Parathyroid adenoma (tissue), 2 donors: ENCODE measurements at regions not wholly inside any gene's neighbourhood (a gene's known extent, or its start where the extent isn't known, plus 50 kb on each side); places are given as distances from the start of the nearest gene placed in this dataset.

Experiments used
- H2AFZ ChIP-seq: fragments of 300-600 bp; sonication (generic); one replicate; pipeline ENCODE4 v1.7.0; 2017; ENCODE audit warnings: antibody characterized with exemption, mild to moderate bottlenecking
- H3K27ac ChIP-seq: fragments of 300-600 bp; sonication (generic); one replicate; pipeline ENCODE4 v1.7.0; 2017
- H3K27me3 ChIP-seq: fragments of 300-600 bp; sonication (generic); one replicate; pipeline ENCODE4 v1.7.0; 2017; ENCODE audit warnings: low read length; ENCODE audit not compliant: control insufficient read depth, insufficient read depth
- H3K36me3 ChIP-seq: fragments of 300-600 bp; sonication (generic); one replicate; pipeline ENCODE4 v1.7.0; 2017; ENCODE audit warnings: low read length; ENCODE audit not compliant: control insufficient read depth, insufficient read depth
- H3K4me1 ChIP-seq: fragments of 300-600 bp; sonication (generic); one replicate; pipeline ENCODE4 v1.7.0; 2017; ENCODE audit warnings: control low read depth
- H3K4me2 ChIP-seq: fragments of 300-600 bp; sonication (generic); one replicate; pipeline ENCODE4 v1.7.0; 2017; ENCODE audit warnings: low read length
- H3K4me3 ChIP-seq: fragments of 300-600 bp; sonication (generic); one replicate; pipeline ENCODE4 v1.7.0; 2017; ENCODE audit warnings: low read depth, low read length
- H3K79me2 ChIP-seq: fragments of 300-600 bp; sonication (generic); one replicate; pipeline ENCODE4 v1.7.0; 2017; ENCODE audit warnings: control low read depth
- H3K9ac ChIP-seq: fragments of 300-600 bp; sonication (generic); one replicate; pipeline ENCODE4 v1.7.0; 2017; ENCODE audit warnings: mild to moderate bottlenecking
- H3K9me3 ChIP-seq: fragments of 300-600 bp; sonication (generic); one replicate; pipeline ENCODE4 v1.7.0; 2017; ENCODE audit warnings: low read length; ENCODE audit not compliant: control insufficient read depth
- CTCF ChIP-seq: fragments of 300-600 bp; sonication (generic); IDR thresholded peaks from one replicate; pipeline ENCODE4 v1.7.0; 2017; ENCODE audit warnings: antibody characterized with exemption, mild to moderate bottlenecking
- donor health status: primary hyperparathyroidism.

DNA sequence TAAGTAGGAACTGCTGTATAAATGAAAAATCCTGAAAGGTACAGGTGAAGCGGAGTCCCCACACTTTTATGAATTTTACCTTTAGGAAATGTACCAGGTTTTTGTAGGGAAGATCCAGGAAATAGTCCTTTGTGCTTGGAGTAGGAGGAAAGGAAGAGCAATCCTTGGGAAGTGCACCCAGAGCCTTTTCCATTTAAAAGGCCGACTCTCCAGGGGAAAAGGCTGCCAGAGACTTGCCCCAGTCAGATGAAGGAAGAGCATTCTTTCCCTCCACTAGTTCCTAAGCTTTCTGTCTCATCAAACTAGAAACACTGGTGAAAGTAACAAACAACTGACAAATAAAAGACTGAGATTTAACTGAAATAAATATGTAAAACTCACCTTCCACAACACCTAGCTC is 779.4 kb upstream of the CDH6 start:
- H3K9me3 ChIP-seq: no peaks in the 10 kb centered on the region
- H3K36me3 ChIP-seq: no peaks in the 10 kb centered on the region
- no peak overlapping the region for H2AFZ ChIP-seq
- H3K27me3 ChIP-seq: no peaks in the 10 kb centered on the region
- H3K4me2 ChIP-seq: no peak overlapping the region
- no peaks in the 10 kb centered on the region for H3K4me1 ChIP-seq
- no peak overlapping the region for H3K27ac ChIP-seq
- no peaks in the 10 kb centered on the region for H3K79me2 ChIP-seq
- H3K9ac ChIP-seq: no peak overlapping the region
- H3K4me3 ChIP-seq: no peak overlapping the region
- TF ChIP-seq CTCF: no peak

- H3K4me1 ChIP-seq: no peaks in the 10 kb centered on the region
- no peak overlapping the region for H3K4me3 ChIP-seq
- TF ChIP-seq CTCF: no peak
- H3K27ac ChIP-seq: no peak overlapping the region
- no peaks in the 10 kb centered on the region for H3K79me2 ChIP-seq
- no peak overlapping the region for H2AFZ ChIP-seq
- H3K36me3 ChIP-seq: no peaks in the 10 kb centered on the region
- H3K27me3 ChIP-seq: no peaks in the 10 kb centered on the region
- H3K9me3 ChIP-seq: no peaks in the 10 kb centered on the region
- H3K9ac ChIP-seq: no peak overlapping the region
- H3K4me2 ChIP-seq: no peak overlapping the region
Measured at GRCh38 chr5:30413540-30413939, 779.9 kb upstream of the CDH6 start.

DNA sequence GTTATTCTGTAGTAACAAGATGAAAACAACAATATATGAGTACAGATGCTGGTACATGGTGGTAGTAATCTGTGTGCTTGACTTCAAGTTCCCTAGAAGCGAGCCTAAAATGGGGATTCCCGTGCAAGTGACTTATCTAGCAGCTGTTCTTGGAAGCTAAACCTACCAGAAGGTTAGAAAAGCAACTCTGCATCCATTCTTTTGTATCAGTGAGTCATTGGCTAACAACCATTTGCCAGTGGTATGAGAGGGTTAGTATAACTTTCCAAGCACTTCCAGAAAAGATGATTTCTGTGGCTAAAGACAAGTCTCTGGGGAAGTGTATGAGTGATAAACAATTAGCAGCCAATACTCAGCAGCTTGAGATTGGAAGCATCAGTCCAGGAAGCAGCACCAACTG is 787.7 kb upstream of the CDH6 start:
- no peaks in the 10 kb centered on the region for H3K27me3 ChIP-seq
- no peaks in the 10 kb centered on the region for H3K4me1 ChIP-seq
- H2AFZ ChIP-seq: no peak overlapping the region
- TF ChIP-seq CTCF: no peak
- H3K9me3 ChIP-seq: no peaks in the 10 kb centered on the region
- H3K9ac ChIP-seq: no peak overlapping the region
- no peak overlapping the region for H3K27ac ChIP-seq
- H3K4me2 ChIP-seq: no peak overlapping the region
- no peaks in the 10 kb centered on the region for H3K36me3 ChIP-seq
- H3K79me2 ChIP-seq: no peaks in the 10 kb centered on the region
- no peak overlapping the region for H3K4me3 ChIP-seq

DNA sequence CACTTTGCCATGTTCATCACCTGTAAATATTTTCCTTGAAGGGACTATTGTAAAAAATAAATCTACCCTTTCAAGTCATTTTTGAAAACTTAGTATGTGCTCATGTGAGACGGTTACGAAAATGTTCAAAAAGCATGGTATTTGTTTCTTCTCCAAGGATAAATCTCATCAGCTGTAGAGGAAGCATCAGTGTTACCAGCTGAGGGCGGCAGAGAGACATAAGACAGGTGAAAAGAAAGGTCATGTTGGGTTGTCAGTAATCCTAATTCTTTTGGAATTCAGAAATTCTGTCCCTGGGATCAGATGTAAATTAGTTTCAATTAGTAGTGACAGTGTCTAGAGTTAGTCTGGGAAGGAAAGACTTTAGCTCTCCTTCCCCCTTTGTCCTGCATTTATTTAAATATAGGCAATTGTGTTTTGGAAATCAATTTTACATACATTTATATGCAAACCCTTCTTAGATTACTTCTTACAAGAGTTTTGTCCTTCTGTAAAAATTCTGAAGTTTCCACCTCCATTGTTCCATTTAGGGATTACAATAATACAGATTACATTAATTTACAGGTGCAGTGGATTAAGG is 791.9 kb upstream of the CDH6 start:
- no peak for TF ChIP-seq CTCF
- Histone ChIP-seq H3K9ac (no peak overlapping the region), H3K79me2 (no peaks in the 10 kb centered on the region), H3K4me1 (no peaks in the 10 kb centered on the region), H3K27ac (no peak overlapping the region), H2AFZ (no peak overlapping the region), H3K4me2 (no peak overlapping the region), H3K9me3 (no peaks in the 10 kb centered on the region), H3K4me3 (no peak overlapping the region), H3K27me3 (no peaks in the 10 kb centered on the region), H3K36me3 (no peaks in the 10 kb centered on the region)

DNA sequence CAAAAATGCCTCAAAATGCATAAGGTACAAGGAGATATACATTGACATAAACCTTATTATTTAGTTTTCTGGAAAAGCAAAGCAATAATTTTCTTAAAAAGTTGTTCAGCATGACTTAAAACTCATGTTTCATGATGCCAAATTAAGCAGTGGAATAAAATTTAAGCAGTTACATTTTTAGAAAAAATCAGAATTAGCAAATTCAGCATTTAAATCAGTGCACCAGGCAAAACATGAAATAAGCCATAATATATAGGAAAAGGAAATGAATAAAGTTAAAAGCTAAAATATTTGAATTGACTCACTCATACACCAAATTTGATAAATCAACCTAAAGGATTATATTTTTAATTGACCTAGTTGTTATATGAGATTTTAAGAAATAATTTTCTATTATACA is 795.1 kb upstream of the CDH6 start:
- TF ChIP-seq CTCF: no peak
- Histone ChIP-seq H3K36me3 (no peaks in the 10 kb centered on the region), H3K4me2 (no peak overlapping the region), H3K9me3 (no peaks in the 10 kb centered on the region), H2AFZ (no peak overlapping the region), H3K4me1 (no peaks in the 10 kb centered on the region), H3K27ac (no peak overlapping the region), H3K9ac (no peak overlapping the region), H3K4me3 (no peak overlapping the region), H3K27me3 (no peaks in the 10 kb centered on the region), H3K79me2 (no peaks in the 10 kb centered on the region)
